ENCODE measurements at regions not wholly inside any gene's neighbourhood (a gene's known extent, or its start where the extent isn't known, plus 50 kb on each side); places are given as distances from the start of the nearest gene placed in this dataset.

GRCh38 chr4:122007016-122007415 lies 55.2 kb upstream of the TRPC3 start:
- no peak overlapping the region for H3K27ac ChIP-seq

GRCh38 chr4:122005064-122005755 lies 53.4 kb upstream of the TRPC3 start:
- no peak overlapping the region for H3K27ac ChIP-seq

More at GRCh38 chr4:122007016-122007415, 55.2 kb upstream of the TRPC3 start:
- TF ChIP-seq ZFX (IDR thresholded peaks at IDR 0.05) (no peak), CTCF (conservative IDR thresholded peaks at IDR 0.05) (no peak)

GRCh38 chr4:122003335-122003734 lies 51.5 kb upstream of the TRPC3 start:
- TF ChIP-seq ZFX (IDR thresholded peaks at IDR 0.05) (no peak), CTCF (conservative IDR thresholded peaks at IDR 0.05) (peak; percentile 55)
- H3K27ac ChIP-seq: no peak overlapping the region

More at GRCh38 chr4:122005064-122005755, 53.4 kb upstream of the TRPC3 start:
- no peak for TF ChIP-seq ZFX (IDR thresholded peaks at IDR 0.05)
- TF ChIP-seq CTCF (conservative IDR thresholded peaks at IDR 0.05): no peak

Measured in C4-2B (cell line).